Effector memory CD8-positive, alpha-beta T cell (primary cell): ENCODE measurements at regions not wholly inside any gene's neighbourhood (a gene's known extent, or its start where the extent isn't known, plus 50 kb on each side); places are given as distances from the start of the nearest gene placed in this dataset.

Experiments used
- ATAC-seq: fragments of 150-1000 bp; cut with Tn5 transposase; replicated peaks from 2 replicates; pipeline ENCODE4 v1.10.0; 2021; ENCODE audit warnings: mild to moderate bottlenecking, moderate library complexity
- DNase-seq, 3 experiments: peaks; one replicate each; pipeline ENCODE4 v3.0.0; 2021
- H3K27ac Mint-ChIP-seq, 2 donors: one replicate each; pipeline ENCODE4 v1.8.0; 2022; ENCODE audit warnings: mild to moderate bottlenecking in 2 of 2, mixed read lengths in 2 of 2, moderate library complexity in 2 of 2
- H3K27me3 Mint-ChIP-seq, 2 donors: one replicate each; pipeline ENCODE4 v1.8.0; 2022; ENCODE audit warnings: mixed read lengths in 2 of 2
- H3K36me3 Mint-ChIP-seq: one replicate; pipeline ENCODE4 v1.8.0; 2022; ENCODE audit warnings: mild to moderate bottlenecking, moderate library complexity, mixed read lengths; ENCODE audit not compliant: insufficient read depth
- H3K4me1 Mint-ChIP-seq, 2 donors: one replicate each; pipeline ENCODE4 v1.8.0; 2022; ENCODE audit warnings: low read depth in 2 of 2, mixed read lengths in 2 of 2
- H3K4me3 Mint-ChIP-seq, 2 donors: one replicate each; pipeline ENCODE4 v1.8.0; 2022; ENCODE audit warnings: mild to moderate bottlenecking in 2 of 2, mixed read lengths in 2 of 2, moderate library complexity in 2 of 2
- H3K9me3 Mint-ChIP-seq, 2 donors: one replicate each; pipeline ENCODE4 v1.8.0; 2022; ENCODE audit warnings: mixed read lengths in 2 of 2

GRCh38 chr15:95287720-95288103 lies 1042.8 kb upstream of the NR2F2 start:
- no peak overlapping the region for H3K4me3 Mint-ChIP-seq
- no peaks in the 10 kb centered on the region for H3K36me3 Mint-ChIP-seq
- no peak for DNase-seq
- peaks cover 0 to 16% of the 10 kb centered on the region in 2 donors for H3K4me1 Mint-ChIP-seq
- peaks cover 15 to 30% of the 10 kb centered on the region in 2 donors for H3K27me3 Mint-ChIP-seq
- no peak for ATAC-seq
- H3K27ac Mint-ChIP-seq = no peak overlapping the region
- H3K9me3 Mint-ChIP-seq = no peaks in the 10 kb centered on the region

DNA sequence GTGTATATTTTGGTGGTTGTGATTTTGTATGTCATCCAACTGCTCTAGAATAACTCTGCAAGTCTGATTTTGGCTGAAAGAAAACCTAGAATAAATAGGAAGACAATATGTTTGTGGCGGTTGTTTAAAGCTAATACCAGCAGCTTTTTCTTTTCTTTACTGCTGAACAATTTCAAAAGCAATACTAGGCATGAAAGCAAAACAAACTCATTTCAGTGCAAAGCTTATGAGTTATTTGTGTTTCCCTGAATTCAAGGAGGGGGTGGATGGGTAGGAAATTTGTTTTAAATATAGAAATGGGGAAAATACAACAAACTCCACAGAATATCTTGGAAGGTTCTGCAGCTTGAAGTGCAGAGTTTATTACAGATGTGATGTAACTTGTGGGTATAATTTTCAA lies 1041.9 kb upstream of the NR2F2 start:
- Mint-ChIP-seq H3K9me3 (no peaks in the 10 kb centered on the region), H3K27me3 (peaks cover 22 to 30% of the 10 kb centered on the region in 2 donors), H3K4me3 (no peak overlapping the region), H3K36me3 (no peaks in the 10 kb centered on the region), H3K4me1 (peaks cover 0 to 16% of the 10 kb centered on the region in 2 donors), H3K27ac (no peak overlapping the region)
- DNase-seq (no peak), ATAC-seq (no peak)

- DNase-seq (no peak), ATAC-seq (no peak)
- Mint-ChIP-seq H3K27me3 (peaks cover 33 to 40% of the 10 kb centered on the region in 2 donors), H3K36me3 (no peaks in the 10 kb centered on the region), H3K9me3 (no peaks in the 10 kb centered on the region), H3K4me3 (no peak overlapping the region), H3K4me1 (peaks cover 0 to 7% of the 10 kb centered on the region in 2 donors), H3K27ac (no peak overlapping the region)
These were observed 1040.1 kb upstream of the NR2F2 start for GRCh38 chr15:95290176-95290974.

GRCh38 chr15:95291898-95292472 lies 1038.5 kb upstream of the NR2F2 start:
- peak in 1 of 3 experiments; percentile 5 for DNase-seq
- H3K4me1 Mint-ChIP-seq = peaks cover 0 to 4% of the 10 kb centered on the region in 2 donors

DNA sequence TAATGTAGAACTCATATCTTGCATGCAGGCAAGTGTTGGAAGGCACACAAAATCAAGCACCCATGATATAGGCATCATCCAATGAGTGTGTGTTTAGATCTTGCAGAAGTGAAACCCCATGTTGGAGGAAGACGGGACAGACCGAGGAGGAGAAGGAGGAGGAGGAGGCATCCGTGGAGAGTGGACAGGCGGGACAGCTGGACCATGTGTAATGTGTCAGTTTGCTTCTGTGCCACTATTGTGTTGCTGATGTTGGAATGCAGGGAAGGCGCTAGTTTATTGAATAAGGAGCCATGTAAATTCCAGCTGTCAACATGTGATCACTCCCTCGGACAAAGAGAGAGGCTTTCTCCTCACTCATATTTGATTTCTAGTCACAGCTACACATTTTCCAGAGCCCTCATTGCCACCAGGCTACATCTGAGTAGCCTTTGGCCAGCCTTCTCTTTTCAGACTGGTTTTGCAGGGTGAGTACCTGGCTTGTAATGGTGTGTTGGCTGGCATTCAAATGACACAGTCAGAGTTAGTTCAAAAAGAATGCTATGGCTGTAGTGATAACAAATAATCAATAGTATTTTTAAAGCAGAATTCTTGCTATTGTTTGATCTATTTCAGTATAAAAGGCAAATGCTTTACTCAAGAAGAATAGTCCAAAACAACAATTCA lies 1037.6 kb upstream of the NR2F2 start:
- Mint-ChIP-seq H3K9me3 (no peaks in the 10 kb centered on the region), H3K4me3 (no peak overlapping the region), H3K27ac (no peak overlapping the region), H3K4me1 (peaks cover 0 to 4% of the 10 kb centered on the region in 2 donors), H3K36me3 (no peaks in the 10 kb centered on the region), H3K27me3 (peaks cover 35 to 53% of the 10 kb centered on the region in 2 donors)
- no peak for DNase-seq
- no peak for ATAC-seq

More at GRCh38 chr15:95291898-95292472, 1038.5 kb upstream of the NR2F2 start:
- Mint-ChIP-seq H3K4me3 (no peak overlapping the region), H3K27me3 (peaks cover 38 to 54% of the 10 kb centered on the region in 2 donors), H3K36me3 (no peaks in the 10 kb centered on the region), H3K9me3 (no peaks in the 10 kb centered on the region), H3K27ac (no peak overlapping the region)
- no peak for ATAC-seq

DNA sequence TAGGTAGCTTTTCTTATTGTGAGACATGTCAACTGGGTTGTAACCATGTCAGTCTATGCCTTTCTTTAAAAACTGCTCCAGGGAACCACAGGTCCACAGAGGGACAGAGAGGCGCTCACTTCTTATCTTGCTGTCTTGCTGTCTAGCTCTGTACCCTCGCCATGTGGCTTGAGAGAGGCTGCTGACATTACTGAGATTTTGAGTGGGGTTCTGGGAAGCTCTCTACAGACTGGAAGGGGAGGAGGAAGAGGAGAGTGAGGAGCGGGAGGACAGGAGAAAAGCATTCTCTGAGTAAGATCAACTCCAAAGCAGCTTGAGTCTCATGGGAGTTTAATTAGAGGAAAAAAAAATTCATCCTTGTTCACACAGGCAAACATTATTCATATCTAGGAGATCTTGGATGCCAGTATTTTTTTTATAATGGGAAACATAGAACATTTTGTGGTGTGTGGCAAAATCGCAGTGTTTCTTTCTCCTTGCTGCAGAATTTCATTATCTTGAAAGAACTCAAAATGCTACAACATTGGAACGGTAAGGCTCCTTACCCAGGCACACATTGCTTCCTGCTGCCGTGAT lies 1037.0 kb upstream of the NR2F2 start:
- peaks cover 0 to 5% of the 10 kb centered on the region in 2 donors for H3K4me1 Mint-ChIP-seq
- H3K9me3 Mint-ChIP-seq = no peaks in the 10 kb centered on the region
- H3K4me3 Mint-ChIP-seq = no peak overlapping the region
- no peaks in the 10 kb centered on the region for H3K36me3 Mint-ChIP-seq
- H3K27ac Mint-ChIP-seq = no peak overlapping the region
- no peak for ATAC-seq
- H3K27me3 Mint-ChIP-seq = peaks cover 34 to 50% of the 10 kb centered on the region in 2 donors
- DNase-seq = no peak

DNA sequence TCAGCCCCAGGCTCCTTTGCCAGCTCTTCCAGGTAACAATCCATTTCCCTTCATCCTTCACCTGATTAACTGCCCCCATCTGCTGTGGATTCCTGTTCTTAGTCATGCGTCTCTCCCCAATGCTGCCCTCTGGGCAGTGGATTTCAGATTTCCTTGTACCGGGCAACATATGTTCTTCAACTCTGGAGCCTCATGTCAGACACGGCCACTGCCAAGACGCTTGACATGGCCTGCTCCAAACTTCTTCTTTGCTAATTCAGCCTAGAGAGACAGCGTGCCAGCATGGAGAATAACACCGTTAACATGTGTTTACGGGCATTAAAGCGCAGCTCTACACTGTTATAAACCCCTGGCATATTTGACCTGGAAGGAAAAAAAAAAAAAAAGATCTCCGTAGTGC lies 1035.1 kb upstream of the NR2F2 start:
- Mint-ChIP-seq H3K36me3 (no peaks in the 10 kb centered on the region), H3K9me3 (no peaks in the 10 kb centered on the region), H3K4me1 (peaks cover 2 to 8% of the 10 kb centered on the region in 2 donors), H3K27me3 (peaks cover 34 to 50% of the 10 kb centered on the region in 2 donors), H3K27ac (no peak overlapping the region), H3K4me3 (no peak overlapping the region)
- ATAC-seq (no peak), DNase-seq (no peak)

- H3K27me3 Mint-ChIP-seq = peaks cover 38 to 52% of the 10 kb centered on the region in 2 donors
- no peak for DNase-seq
- no peaks in the 10 kb centered on the region for H3K36me3 Mint-ChIP-seq
- ATAC-seq = no peak
- H3K27ac Mint-ChIP-seq = no peak overlapping the region
- H3K4me1 Mint-ChIP-seq = peaks cover 2 to 8% of the 10 kb centered on the region in 2 donors
- no peak overlapping the region for H3K4me3 Mint-ChIP-seq
- H3K9me3 Mint-ChIP-seq = no peaks in the 10 kb centered on the region
These were observed 1034.4 kb upstream of the NR2F2 start for GRCh38 chr15:95295896-95296625.

GRCh38 chr15:95296643-95297042 lies 1033.9 kb upstream of the NR2F2 start:
- no peaks in the 10 kb centered on the region for H3K36me3 Mint-ChIP-seq
- ATAC-seq (no peak), DNase-seq (no peak)
- H3K27ac Mint-ChIP-seq = no peak overlapping the region
- peaks cover 2 to 8% of the 10 kb centered on the region in 2 donors for H3K4me1 Mint-ChIP-seq
- H3K4me3 Mint-ChIP-seq = no peak overlapping the region
- H3K9me3 Mint-ChIP-seq = peaks cover 0 to 5% of the 10 kb centered on the region in 2 donors
- H3K27me3 Mint-ChIP-seq = peaks cover 38 to 58% of the 10 kb centered on the region in 2 donors

GRCh38 chr15:95298729-95299128 lies 1031.8 kb upstream of the NR2F2 start:
- DNase-seq (no peak), ATAC-seq (no peak)
- Mint-ChIP-seq H3K36me3 (no peaks in the 10 kb centered on the region), H3K4me1 (peaks cover 2 to 4% of the 10 kb centered on the region in 2 donors), H3K27ac (no peak overlapping the region), H3K9me3 (peaks cover 0 to 6% of the 10 kb centered on the region in 2 donors), H3K27me3 (peaks cover 26 to 45% of the 10 kb centered on the region in 2 donors), H3K4me3 (no peak overlapping the region)

- peaks cover 11 to 39% of the 10 kb centered on the region in 2 donors for H3K27me3 Mint-ChIP-seq
- ATAC-seq (no peak), DNase-seq (no peak)
These were observed 1029.5 kb upstream of the NR2F2 start for GRCh38 chr15:95300958-95301357.

DNA sequence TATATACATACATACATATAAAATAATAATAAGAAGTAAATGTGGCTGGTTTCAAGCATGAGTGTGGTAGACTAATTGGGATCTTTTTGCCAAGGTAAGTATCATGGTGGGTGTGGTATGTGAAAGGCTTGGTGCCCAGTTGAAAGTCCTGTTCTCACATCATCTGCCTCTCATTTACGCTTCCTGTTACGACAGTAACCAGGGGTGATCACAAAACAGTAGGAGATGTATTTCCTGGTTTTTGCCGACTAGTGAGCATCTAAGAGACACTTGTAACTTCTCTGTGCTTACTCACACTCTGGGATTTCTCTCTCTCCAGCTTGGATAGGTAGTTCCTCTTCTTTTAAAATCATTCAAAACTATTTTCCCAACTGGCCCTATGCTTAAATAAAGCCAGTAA lies 1028.3 kb upstream of the NR2F2 start:
- H3K27ac Mint-ChIP-seq = no peak overlapping the region
- peaks cover 0 to 6% of the 10 kb centered on the region in 2 donors for H3K9me3 Mint-ChIP-seq
- no peak overlapping the region for H3K4me3 Mint-ChIP-seq
- DNase-seq (no peak), ATAC-seq (no peak)
- peaks cover 8 to 27% of the 10 kb centered on the region in 2 donors for H3K27me3 Mint-ChIP-seq
- no peaks in the 10 kb centered on the region for H3K36me3 Mint-ChIP-seq
- H3K4me1 Mint-ChIP-seq = peaks cover 3 to 4% of the 10 kb centered on the region in 2 donors

More at GRCh38 chr15:95300958-95301357, 1029.5 kb upstream of the NR2F2 start:
- Mint-ChIP-seq H3K27ac (no peak overlapping the region), H3K4me3 (no peak overlapping the region), H3K9me3 (peaks cover 0 to 6% of the 10 kb centered on the region in 2 donors), H3K4me1 (peaks cover 3 to 4% of the 10 kb centered on the region in 2 donors), H3K36me3 (no peaks in the 10 kb centered on the region)

GRCh38 chr15:95302809-95303208 lies 1027.7 kb upstream of the NR2F2 start:
- H3K4me1 Mint-ChIP-seq = peaks cover 3 to 4% of the 10 kb centered on the region in 2 donors
- H3K27me3 Mint-ChIP-seq = peaks cover 4 to 21% of the 10 kb centered on the region in 2 donors
- no peak overlapping the region for H3K27ac Mint-ChIP-seq
- no peak for DNase-seq
- no peaks in the 10 kb centered on the region for H3K36me3 Mint-ChIP-seq
- H3K4me3 Mint-ChIP-seq = no peak overlapping the region
- no peak for ATAC-seq
- H3K9me3 Mint-ChIP-seq = peaks cover 0 to 6% of the 10 kb centered on the region in 2 donors
